OCI-LY1 (cell line): ENCODE measurements at regions not wholly inside any gene's neighbourhood (a gene's known extent, or its start where the extent isn't known, plus 50 kb on each side); places are given as distances from the start of the nearest gene placed in this dataset.

Experiments used
- EZH2 ChIP-seq: fragments of 200-600 bp; sonication (generic), shearing (Covaris generic); IDR thresholded peaks from 2 replicates; pipeline ENCODE4 v1.8.0; 2017; ENCODE audit warnings: borderline replicate concordance, mixed run types, mild to moderate bottlenecking, antibody characterized with exemption, low read length, moderate library complexity, mixed read lengths
- TF ChIP-seq, protein P1 (sequence below): fragments of 200-600 bp; sonication (generic), shearing (Covaris generic); IDR thresholded peaks from 2 replicates; pipeline ENCODE4 v1.5.1; 2017; ENCODE audit warnings: mild to moderate bottlenecking, antibody characterized with exemption, low read length, moderate library complexity, mixed read lengths

DNA sequence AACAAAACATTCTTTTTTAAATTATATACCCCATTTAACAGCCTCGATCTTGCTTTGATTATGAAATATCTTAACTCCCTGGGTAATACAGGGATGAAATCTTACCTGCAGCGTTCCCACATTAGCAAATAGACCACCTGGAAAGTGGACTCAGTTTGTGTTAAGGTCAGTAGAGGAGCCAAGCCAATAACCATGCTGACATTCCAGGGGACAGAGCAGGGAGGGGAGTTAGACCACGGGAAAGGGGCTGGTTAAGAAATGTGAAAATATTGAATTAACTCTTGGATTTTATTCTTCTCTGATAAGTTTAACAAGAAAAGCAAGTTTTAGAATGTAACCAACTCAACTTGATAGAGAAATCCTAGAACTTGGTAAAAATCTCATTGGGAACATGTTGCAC, 144.9 kb upstream of the CLEC14A start:
- TF ChIP-seq, protein P1, sequence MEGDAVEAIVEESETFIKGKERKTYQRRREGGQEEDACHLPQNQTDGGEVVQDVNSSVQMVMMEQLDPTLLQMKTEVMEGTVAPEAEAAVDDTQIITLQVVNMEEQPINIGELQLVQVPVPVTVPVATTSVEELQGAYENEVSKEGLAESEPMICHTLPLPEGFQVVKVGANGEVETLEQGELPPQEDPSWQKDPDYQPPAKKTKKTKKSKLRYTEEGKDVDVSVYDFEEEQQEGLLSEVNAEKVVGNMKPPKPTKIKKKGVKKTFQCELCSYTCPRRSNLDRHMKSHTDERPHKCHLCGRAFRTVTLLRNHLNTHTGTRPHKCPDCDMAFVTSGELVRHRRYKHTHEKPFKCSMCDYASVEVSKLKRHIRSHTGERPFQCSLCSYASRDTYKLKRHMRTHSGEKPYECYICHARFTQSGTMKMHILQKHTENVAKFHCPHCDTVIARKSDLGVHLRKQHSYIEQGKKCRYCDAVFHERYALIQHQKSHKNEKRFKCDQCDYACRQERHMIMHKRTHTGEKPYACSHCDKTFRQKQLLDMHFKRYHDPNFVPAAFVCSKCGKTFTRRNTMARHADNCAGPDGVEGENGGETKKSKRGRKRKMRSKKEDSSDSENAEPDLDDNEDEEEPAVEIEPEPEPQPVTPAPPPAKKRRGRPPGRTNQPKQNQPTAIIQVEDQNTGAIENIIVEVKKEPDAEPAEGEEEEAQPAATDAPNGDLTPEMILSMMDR = no peak
- TF ChIP-seq EZH2 = no peak
